GOT3 (cell line): ENCODE measurements at regions not wholly inside any gene's neighbourhood (a gene's known extent, or its start where the extent isn't known, plus 50 kb on each side); places are given as distances from the start of the nearest gene placed in this dataset.

ENCODE experiments used
- DNase-seq: peaks from one replicate; lab custom pipeline; 2025; ENCODE audit warnings: mixed read lengths; lab: John Stamatoyannopoulos, UW

- DNase-seq: no peak
Observed at GRCh38 chr5:8138884-8139283, 269.9 kb downstream of the MTRR start.

GRCh38 chr5:8150791-8151190 lies 281.8 kb downstream of the MTRR start:
- DNase-seq: no peak

- DNase-seq: no peak
Observed at GRCh38 chr5:8156706-8157105, 287.8 kb downstream of the MTRR start.

DNA sequence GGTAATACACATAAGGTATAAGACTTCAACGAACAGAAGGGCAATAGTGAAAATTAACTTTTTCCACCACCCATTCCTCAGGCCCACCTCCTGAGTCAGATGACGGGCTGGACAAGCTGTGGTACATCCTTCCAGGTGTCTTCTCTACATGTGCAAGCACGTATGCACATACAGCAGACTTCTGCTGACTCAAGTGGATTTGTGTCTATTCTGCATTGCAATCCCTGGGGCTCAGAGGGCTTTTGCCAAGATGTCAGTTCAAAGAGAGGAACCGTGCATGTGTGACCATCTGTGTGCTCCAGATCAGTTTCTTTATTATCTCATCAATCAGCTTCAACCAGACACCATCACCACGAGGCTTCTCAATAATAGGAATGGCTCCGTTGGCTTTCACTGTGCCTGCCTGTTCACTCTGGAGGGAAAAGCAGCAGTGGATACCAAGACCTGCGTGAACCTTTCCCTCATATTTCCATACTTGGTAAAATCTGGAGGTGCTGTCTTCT lies 288.4 kb downstream of the MTRR start:
- no peak for DNase-seq

- no peak for DNase-seq
Observed at GRCh38 chr5:8176101-8176693, 307.2 kb downstream of the MTRR start.

DNA sequence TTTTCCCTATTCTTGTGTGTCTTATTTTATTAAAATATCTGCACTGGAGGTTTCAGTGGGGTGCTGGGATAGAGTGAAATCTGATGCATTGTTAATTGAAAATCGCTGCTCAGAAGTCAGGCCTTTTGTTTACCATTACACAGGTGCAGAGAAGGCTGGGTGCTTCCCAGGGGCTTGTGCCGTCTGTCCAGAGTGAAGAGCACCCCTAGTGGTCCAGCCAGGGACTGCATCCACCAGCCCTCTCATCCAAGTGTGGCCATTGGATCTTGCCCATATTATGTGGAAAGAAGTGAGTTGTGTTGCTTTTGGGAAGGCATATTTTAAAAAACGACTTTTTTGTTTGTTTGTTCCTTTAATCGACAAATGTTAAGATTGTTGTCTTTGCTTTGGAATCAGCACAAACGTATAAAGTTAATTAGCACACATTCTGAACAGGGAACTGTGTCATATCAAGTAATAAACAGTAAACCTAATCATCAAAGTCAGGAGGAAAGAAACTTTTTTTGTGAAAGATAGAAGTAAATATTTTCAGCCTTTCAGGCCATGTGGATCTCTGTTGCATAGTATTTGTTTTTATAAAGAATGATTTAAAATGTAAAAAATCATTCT lies 315.6 kb downstream of the MTRR start:
- no peak for DNase-seq

DNA sequence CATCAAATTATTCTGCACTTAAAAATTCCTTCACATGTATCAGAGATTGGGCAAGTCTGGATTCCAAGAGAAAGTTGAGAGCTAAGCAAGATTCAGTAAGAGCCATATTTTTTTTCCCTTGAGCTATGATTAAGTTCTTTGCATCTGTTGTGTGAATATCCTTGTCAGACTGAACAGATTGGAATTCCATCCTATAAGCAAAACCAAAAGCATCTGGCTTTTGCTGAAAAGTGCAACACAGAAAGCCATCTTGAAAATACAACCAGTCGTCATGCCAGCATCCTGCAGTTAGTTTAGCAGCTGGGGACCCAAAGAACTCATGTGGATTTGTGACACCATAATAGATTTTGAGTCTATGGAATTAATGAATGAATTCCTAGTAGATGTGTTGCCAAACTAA lies 316.9 kb downstream of the MTRR start:
- DNase-seq: no peak

DNA sequence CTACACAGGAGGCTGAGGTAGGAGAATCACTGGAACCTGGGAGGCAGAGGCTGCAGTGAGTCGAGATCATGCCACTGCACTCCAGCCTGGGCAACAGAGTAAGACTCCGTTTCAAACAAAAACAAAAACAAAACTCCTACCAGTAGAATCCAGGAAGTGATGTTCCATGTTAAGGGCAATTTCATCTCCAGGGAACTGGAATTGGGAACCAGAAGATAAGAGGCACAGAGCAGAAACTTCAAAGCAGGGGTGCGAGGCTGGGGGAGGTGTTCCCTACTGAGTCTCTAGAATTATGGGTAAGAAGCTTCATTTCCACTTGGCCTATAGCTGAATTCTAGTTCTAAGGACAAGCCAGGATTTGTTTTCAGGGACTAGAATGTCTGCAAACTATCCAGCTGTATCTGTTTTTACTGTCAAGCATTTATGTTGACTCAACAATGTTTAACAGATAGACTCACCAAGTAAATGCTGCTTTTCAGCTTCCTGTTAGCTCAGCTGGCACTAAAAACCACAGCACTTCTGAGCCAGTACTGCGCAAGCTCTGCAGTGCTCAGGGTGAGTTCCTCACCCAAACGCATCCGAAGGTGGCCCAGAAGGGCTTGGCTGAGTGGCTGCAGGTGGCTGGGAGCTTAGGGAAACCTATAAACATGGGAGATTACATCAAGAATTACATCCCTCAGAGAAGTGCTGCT lies 320.1 kb downstream of the MTRR start:
- DNase-seq: no peak

DNA sequence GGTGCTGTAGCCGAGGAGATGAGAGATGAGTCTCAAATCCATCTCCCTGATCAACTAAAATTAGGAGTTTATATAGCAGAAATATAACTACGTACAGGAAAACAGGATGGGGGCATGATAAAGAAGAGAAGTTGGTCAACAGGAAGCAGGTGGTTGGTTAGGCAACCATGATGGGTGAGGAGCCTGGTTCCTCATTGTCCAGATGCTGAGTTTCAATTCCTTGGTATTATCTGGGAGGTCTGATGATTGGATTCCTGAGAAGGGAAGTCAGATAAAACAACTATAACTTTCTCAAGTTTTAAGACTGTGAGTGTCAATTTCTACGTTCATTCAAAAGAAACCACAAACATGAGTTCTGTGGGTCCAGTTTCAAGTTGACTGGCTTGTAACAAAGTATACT lies 323.9 kb downstream of the MTRR start:
- DNase-seq: no peak

DNA sequence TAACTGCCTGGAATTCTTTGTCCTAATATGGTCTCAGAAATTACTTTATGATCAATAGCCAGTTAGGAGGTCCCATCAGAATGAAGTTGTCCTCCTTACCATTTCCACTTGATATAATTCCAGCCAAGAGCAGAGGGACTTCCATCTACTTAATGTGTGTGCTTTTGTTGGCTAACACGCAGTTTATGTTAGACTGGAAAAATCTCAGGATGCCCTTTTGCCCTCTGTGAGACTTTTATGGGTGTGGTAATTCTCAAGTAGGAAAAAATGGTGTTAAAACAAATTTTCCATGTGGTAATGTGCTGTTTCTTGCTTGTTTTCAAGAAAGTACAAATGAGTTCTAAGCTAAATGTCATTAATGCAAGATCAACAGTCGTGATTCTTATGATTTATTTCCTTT lies 327.1 kb downstream of the MTRR start:
- no peak for DNase-seq

DNA sequence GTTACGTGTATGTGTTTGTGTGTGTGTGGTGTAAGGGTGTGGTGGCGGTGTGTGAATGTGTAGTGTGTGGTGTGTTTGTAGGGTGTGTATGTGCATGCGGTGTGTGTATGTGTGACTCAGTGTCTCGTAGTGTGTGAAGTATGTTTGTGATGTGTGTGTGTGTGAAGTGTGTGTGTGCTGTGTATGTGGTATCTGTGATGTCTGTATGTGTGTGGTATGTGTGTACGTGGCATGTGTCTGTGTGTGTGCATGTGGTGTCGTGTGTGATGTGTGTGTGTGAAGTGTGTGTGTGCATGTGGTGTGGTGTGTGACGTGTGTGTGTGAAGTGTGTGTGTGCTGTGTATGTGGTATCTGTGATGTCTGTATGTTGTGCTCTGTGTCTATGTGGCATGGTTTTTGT lies 339.4 kb downstream of the MTRR start:
- no peak for DNase-seq

- no peak for DNase-seq
Observed at GRCh38 chr5:8209500-8209899, 340.6 kb downstream of the MTRR start.

GRCh38 chr5:8213701-8214240 lies 344.8 kb downstream of the MTRR start:
- DNase-seq: no peak

DNA sequence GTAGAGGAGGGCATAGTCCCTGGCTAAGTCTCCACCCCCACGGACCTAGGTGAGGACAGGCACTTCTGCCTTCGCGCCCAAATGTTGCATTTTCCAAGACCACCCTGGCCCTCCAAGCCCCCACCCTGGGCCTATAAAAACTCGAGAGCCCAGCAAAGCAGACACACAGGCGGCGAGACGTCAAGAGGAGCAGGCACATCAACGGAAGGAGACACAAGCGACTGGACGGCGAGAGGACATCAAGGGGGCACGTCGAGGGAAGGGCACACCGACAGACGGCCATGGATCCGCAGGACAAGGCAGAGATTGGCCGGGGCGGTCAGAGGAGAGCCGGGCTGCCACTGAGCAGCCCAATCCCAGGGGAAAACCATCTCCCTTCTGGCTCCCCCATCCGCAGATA lies 348.0 kb downstream of the MTRR start:
- DNase-seq: no peak

GRCh38 chr5:8226148-8226547 lies 357.2 kb downstream of the MTRR start:
- DNase-seq: no peak

- DNase-seq: no peak
Observed at GRCh38 chr5:8227112-8227511, 358.2 kb downstream of the MTRR start.

DNA sequence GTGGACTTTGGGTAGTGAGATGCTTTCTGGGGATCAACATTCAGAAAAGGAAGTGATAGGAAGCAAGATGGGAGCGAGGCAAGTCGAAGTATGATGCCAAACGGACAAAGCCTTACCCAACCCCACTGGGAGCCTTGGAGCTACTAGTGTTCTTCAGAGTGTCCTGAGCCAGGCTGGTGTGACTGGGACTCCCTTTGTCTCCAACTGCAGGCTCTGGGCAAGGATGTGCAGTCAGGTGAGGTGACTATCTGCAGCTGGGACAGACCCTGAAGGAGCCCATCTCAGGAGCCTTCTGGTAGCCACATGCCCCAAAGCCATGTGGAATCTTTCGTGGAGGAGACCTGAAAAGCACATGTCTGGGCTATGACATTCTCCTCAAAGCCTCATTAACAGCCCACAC lies 360.6 kb downstream of the MTRR start:
- DNase-seq: no peak

- DNase-seq: no peak
Observed at GRCh38 chr5:8230868-8231267, 361.9 kb downstream of the MTRR start.

- no peak for DNase-seq
Observed at GRCh38 chr5:8233479-8233878, 364.5 kb downstream of the MTRR start.

DNA sequence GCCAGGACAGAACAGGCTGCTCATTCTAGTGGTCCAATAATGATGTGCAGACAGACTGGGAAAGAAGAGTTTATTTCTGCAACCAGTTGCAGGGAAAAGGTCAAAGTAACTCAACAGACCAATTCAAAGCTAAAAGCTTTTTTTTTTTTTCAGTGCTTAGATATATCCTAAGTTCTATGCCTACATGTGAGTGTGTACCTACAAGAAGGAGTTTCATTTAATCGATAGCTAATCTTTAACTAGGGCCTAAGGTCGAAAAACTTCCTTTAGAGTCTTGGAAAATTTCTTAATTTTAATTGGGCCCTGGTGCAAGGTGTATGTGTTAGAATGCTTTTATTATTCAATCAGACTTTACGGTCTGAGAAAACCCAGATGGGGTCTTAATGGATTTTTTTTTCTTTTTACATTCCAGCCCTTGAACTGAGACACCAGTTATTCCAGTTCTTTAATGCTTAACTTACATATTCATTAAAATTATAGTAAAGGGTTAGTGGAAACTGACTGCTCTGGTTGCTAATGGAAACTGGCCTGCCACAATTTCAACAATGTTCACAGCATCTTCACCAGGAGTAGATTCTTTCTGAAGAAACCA lies 365.3 kb downstream of the MTRR start:
- DNase-seq: no peak

GRCh38 chr5:8238080-8238479 lies 369.1 kb downstream of the MTRR start:
- no peak for DNase-seq

DNA sequence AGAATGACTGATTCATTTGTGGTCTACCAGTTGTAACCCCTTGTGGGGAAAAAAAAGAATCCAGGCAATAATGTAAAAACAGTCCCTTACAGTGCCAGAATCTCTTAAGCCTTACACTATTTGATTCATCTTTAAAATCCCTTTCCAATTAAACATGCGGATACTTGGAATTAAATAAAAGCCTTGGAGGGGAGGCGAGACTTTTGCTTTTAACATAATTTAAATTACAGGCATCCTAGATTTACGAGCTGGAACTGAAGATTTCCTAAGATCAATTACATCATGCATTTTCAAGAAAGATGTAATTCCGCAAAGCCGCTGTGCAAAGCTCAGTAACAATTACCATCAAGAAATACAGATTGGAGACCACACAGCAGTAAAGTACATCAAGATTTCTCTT lies 370.2 kb downstream of the MTRR start:
- no peak for DNase-seq

GRCh38 chr5:8239646-8240045 lies 370.7 kb downstream of the MTRR start:
- DNase-seq: no peak
